GM18520 (cell line): ENCODE measurements at regions not wholly inside any gene's neighbourhood (a gene's known extent, or its start where the extent isn't known, plus 50 kb on each side); places are given as distances from the start of the nearest gene placed in this dataset.

Experiments
- ATAC-seq: cut with Tn5 transposase; IDR thresholded peaks from one replicate; pipeline ENCODE4 v1.9.1; 2021; ENCODE audit not compliant: unreplicated experiment

DNA sequence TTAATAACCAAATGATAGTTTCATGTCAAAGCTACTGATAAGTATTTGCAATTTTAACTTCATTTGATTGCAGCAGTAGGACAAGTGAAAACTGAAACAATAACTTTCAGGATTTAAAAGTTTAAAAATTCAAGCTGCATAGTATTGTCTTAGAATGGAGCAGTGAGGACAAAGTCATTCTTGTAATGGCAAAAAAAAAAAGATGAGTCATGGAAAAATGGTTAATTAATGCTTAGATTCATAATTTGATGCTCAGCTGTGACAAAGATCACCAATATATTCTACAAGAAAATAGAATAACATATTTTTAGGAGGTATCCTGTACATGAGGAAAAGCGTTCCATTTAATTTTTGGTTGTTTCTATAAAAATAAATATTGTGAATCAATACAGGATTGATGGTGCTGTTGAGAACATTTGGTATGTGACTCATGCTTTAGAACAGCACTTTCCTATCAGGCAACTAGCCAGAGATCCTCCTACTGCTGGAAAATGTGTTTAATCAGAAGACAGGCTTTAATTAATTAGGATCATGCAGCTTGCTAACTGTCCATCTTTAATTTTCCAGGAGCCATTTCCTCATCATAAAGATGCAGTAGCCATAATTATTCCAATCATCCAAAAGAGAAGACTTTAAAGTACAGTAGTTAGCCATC lies 239.0 kb upstream of the MMADHC start:
- ATAC-seq = no peak

DNA sequence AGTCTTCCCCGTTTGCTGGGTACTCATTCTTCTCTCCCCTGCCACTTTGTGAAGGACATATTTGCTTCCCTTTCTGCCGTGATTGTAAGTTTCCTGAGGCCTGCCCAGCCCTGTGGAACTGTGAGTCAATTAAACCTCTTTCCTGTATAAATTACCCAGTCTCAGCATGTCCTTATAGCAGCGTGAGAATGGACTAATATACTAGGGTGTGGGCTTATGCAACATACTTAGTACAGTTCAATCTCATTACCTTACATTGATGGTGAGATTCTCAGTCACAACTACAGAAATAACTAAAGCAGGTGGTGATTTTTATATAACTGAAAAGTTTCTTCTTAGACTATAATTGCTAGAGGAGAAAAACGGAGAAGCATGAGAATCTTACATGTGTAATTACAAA lies 237.9 kb upstream of the MMADHC start:
- no peak for ATAC-seq

DNA sequence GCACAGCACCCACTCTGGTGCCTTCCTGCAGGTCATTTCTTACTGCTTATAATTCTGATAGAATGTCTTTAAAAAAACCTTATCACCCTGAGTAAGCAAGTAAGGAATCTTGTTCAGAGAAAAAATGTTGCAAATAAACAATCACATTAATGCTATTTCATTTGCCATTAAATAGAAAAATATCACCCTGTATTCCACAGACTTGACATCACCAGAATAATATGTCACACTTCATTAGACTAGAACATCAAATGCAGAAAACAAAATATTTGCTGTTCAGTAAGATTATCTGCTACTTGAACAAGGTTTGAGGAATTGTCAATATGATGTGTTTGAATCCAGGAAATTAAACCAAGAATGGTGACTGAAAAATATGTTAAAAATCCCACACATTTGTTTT lies 236.6 kb upstream of the MMADHC start:
- ATAC-seq = no peak

DNA sequence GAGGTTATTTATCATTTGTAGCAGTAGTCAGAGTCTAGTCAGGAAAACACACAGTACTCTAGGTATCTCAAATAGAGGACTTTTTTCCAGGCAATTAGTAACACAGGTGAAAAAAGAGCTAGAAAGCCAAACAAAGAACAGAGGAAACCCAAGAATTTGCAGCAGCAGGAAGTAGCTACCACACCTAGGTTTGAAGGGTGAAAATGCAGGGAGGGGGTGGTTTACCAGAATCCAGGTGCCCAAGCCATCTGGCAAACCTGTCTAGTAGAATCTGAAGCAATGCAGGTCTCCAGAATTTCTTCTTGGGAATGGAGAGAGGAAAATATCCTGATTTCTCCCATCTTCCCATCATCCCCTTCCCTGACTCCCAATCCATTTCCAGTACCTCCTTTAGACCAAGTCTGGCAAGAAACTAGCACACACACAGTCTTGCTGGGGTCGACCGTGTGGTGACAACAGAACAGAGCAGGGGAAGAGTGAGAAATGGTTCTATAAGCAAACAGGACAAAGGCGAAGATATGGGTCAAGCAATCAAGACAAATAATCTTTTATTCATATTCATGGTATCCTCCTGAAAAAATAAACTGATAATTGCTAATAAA lies 231.9 kb upstream of the MMADHC start:
- no peak for ATAC-seq

DNA sequence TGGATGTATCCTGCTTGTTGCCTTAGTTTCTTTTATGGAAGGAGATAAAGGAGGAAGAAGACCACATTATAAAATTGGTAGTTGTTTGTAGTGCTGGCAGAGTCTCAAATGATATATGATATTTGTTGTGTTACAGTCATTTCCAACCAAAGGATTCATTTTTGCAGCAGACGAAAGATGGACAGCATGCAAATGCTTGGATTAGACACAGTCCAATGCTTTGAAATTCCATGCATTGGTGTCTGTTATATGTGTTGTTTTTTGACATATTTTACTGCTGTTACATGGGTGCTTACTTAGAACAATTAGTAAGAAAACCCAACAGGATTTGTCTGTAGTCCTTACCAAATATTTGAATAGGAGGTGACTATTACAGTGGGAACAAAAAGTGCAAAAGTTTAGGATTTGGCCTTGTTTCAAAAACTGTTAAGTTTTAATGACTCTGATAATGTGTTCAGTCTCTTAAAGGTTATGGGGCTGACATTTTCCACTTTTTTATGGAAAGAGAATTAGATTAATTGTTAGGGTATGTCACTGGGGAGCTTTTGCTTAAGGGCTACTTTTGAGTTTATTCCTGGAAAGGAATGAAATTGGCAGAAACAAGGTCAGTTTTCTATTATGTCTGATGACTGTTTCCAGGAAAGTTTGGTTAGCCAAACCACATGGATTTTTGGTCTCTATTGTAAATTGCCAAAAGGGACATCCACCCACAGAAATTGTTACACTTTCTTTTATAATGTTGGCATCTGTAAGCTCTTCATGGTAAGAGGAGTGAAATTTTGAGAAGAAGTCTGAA lies 229.4 kb upstream of the MMADHC start:
- no peak for ATAC-seq

DNA sequence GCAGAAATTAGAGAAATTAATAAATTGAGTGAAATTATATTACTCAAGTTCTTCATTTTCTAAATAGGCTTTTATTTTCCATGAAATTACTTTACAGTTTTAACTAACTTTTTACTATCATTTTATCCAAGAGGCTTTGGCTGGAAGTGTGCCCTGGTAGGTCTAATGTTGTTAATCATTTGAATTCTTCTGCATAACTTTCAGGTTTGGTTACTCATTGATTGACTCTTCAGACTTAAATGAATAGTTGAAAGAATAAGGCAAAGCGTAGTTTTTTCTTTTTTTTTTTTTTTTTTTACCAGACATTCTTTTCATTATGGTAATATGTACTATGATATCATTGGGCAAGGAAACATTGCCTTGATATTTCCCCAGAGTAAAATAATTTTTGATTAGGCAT lies 228.4 kb upstream of the MMADHC start:
- no peak for ATAC-seq

DNA sequence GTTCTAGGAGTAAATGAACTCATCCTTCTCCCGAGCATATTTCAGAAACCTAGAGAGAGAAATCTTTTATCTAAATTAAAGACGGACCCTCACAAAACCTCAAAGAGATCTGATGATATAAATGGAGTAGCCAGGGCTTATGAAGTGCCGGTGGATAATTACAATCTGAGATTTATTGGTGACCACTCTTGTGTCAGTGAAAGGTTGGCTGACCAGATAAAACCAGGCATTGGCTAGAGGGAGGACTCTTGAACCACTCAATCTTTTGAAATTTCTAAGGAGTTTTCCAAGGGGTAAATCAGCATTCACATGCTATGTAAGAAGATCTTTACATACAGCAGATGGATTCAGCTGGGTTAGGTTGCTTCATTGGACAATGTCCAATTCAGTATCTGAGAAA lies 227.3 kb upstream of the MMADHC start:
- no peak for ATAC-seq

DNA sequence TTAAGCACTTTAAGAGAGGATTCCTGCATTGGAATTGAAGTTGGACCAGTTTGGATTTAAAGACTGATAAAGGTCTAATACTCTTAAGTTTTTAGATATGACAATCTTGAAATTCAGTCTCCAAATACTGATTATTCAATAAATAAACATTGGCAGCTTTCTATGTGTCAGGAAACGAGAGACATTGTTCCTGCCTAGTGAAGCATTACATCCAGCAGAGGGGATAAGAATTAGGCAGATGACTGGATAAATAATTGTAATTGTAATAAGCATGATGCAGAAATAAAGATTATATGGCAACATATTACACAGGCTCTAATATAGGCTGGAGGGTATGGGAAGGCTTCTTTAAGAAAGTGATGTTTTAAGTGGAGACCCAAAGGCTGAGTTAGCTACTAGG lies 226.5 kb upstream of the MMADHC start:
- no peak for ATAC-seq

DNA sequence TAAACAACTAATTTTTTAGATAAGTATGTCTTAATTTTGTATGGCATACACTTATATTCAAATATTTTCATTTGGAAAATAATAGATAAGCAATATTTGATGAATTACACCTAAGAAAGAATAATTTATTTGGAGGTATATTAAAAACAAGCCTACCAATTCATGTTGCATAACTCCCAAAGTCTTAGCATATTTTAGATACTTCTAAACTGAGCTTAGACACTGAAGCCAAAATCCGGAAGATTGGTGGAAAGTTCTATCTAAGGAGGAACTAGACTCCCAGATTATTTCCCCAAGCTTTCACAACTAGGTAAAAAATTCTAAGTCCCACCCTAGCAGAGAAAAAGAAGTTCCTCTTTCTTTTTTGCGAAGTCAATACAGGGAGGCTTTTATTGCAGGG lies 221.0 kb upstream of the MMADHC start:
- no peak for ATAC-seq

DNA sequence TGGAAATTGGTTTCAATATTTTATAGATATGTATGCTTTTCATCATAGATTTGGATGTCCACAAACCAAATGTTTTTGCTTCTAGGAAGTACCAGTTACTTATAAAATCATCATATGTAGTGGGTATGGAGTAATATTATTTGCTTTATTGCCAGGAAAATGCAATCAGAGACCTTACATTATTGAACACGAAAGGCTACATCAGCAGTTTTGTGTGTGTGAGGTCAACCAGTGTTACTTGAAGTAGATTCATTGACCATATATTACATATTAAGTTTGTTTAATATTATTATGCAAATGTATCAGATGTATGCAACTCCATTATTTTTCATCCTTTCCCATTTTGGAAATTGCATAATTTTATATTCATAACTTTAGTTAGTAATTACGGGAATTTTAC lies 219.1 kb upstream of the MMADHC start:
- no peak for ATAC-seq

DNA sequence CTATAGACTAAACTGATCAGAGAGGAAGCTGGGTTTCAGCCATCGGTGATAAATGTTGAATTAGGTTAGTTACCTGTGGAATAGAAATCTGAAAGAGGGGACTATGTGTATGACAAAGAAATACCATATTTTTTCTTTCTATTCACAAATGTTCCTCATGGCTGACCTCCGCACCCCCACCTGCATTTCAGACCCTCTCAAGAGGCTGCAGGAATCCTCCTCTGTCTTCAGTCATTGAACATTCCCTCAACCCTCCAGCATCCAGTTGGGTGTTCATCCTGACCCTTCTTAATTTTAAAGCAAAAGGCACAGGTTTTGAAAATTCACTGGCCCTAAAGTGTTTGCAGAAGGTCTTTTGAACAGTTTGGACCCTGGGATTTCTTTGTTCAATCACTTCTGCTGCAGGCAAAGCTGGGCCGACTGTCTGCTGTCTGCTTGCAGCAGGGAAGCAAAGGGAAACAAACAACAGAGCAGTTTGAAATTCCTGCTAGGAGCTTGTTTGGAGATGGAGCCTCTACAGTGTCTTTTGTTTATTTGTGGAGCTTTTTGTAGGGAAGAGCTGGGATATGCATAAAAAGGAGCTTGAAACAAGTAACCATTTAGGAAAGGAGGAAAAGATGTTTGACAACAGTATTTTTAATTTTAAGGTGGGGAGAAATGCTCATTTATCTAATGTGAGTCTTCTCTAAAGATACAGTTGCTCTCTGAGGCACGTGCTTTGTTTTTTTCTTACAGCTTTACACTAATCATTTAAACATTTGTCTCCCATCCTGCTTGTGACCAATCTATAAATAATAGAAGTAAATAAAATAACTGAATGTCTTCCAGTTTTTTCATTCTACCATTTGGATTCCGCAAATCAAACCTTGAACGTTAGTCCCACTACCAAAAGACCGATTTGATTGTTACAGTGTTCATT lies 213.3 kb upstream of the MMADHC start:
- no peak for ATAC-seq

DNA sequence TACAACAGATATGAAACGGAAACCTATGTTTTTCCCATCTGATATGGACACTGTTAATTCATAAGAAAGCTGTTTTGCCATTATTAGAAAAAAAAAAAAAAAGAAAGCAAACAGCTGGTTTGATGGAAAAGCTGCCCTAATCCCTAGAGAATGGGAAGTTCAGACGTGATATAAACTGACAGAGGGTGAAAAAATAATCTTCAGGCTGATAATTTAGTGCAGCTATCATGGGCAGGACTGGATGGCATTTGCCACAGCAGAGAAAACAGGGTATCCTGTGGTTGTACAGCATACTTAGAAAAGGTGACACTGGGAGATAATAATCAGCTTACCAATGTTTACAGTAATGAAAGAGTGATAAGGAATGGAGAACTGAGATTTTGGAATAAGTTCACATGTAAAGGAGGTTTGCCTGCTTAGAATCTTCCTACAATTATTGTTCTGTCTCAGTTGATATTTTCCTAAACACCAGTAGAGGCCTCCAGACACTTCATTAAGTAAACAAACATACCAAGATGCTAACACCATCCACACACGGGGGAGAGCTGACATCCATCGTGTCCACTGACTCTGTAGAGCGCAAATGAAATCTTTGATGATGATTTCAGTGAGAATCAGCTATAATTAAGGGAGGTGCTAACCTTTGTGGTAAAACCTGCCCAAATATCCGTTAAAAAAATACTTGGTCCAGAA lies 211.6 kb upstream of the MMADHC start:
- ATAC-seq = no peak

DNA sequence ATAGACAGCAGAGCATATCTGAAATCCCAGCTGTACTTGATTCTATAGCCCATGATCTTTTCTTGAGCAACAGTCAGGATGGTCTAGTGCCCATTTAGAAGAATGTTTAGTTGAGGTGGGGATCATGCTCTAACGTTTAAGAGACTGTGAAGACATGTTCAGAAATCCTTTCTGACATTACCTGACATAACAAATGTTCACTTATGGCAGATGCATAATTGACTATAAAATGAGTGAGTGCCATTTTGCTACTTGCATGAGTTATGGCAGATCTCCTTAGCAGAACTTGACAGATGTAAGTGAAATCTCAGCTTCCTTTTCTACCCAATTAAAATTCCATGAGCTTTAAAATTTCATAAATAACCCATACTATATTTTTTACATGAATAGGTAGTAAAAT lies 209.5 kb upstream of the MMADHC start:
- no peak for ATAC-seq

DNA sequence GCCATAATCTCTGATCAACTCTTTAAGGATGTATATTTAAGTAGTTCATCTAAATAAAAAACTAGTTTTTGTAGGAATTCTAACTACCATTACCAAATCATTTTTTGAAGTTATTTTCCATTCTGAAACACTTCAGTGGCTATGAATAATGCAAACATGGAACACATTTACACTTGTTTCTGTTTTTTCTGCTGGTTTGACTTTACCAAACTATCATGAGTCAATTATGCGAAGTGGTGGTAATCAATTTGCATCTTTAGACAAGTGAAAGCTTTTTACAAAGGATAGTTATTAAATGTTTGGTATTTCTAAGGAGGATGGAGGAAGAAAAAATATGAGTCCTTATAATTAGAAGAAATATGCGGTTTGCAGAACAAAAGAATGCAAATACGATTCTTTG lies 202.0 kb upstream of the MMADHC start:
- no peak for ATAC-seq

DNA sequence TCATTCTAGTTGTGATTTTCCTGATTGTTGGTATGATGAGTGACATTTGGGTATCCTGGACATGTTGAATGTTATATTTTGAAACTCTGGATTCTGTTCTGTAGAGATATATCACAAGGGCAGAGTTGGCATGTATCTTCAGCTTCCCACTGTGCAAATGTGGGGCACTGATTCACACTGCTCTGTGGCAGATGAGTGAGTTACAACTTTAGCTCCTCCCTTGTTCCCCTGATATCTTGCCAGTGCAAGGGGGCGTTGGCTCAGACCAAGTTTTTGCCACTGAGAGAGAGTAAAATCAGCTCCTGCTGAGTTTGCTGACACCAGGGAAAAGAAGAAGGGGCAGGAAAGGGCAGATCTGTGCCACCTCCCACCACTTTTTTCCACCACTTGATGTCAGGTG lies 199.6 kb upstream of the MMADHC start:
- ATAC-seq = no peak

DNA sequence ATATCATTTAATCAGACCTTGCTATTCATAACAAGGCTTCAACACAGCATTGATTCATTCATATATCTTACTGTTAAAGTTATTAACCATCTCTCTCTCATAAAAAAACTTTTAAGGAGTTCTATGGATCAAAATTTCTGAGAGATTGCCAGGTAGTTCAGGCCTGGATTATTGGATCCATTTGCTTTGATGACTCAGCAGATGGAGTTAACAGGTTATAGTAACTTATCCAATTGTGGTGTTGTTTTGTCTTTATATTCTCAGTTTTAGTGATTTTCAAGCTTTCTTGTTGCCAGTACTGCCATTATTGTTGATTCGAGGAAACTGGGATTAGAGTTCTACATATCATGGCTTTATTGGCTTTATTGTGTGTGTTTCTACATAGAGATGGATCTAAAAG lies 195.7 kb upstream of the MMADHC start:
- ATAC-seq = no peak

DNA sequence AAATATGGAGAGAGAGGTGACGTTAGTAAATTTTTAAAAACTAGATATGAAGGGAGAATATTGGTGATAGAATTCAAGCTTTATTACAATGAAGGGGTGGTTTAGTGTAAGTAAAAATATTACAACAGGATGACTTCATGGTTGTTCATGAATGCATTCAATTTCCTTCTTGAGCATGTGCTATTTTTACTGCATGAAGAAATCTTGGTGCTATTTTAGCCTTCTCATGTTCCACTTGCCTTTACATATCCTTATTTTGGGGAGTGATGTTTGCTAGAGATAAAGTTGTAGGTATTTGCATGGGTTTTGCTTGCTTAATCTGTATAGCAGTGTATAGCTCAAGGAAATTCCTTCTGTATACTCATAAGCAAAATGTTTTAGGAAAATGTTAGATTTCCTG lies 195.0 kb upstream of the MMADHC start:
- ATAC-seq = no peak

DNA sequence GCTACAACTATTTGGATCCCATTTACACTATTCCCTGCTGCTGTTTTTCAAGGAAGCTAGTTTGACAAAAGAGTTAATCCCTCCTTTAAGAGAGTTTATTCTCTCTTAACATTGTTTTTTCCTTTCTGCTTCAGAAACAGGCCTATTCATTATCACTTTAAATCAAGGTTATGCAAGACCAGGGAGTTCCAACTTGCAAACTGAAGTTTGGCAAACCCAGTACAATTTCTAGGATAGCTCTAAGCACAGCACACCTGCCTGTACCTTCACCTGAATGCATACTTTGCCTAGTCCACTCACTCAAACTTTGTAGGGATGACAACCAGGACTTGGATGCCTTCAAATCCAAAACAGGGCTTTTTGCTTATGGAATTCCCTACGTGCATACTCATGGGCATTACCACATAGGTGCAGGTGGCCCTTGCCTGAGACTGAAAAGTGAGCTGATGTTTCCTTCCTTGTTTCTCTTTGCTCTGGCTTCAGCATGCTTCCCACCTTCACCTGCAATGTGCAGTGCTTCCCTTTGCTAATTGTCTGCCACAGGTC lies 193.8 kb upstream of the MMADHC start:
- no peak for ATAC-seq

DNA sequence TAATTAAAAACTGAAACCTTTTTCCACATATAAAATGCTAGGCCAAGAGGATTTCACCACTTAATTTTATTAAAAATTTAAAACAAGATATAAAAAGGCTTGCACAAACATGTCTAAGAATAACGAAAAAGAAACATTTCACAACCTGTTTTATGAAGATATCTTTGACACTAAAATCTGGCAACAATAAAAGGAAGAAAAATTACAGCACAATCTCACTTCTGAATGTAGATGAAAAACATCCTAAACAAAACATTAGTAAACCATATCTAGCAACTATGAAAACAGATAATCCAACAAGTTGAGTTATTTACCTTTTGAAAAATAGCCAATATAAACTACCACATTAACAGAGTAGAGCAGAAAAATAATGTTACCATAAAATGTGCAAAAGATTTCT lies 185.4 kb upstream of the MMADHC start:
- ATAC-seq = no peak

DNA sequence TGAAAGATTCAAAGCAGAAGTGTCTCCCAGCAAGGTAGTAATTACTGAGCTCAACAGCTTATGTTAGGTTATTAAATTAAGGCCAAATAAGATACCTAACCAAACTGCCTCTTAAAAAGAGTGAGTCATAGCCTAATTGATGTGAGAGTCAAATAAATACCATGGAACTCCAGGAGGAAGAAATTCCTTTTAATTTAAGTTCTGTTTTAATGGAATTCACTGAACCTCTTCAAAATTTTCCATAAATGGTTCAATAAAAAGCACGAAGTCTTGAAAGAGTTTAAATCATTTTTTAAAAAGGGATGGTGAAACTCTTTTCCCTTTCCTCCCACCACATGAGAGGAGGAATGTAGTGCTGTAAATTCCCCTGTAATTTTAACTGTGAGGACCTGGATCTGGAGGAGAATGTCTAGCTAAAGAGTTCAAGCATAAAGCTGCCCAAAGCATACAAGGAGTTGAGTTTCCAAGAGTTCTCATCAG lies 180.8 kb upstream of the MMADHC start:
- no peak for ATAC-seq
